Activated CD8-positive, alpha-beta T cell treated with anti-CD3 and anti-CD28 coated beads for 36 hours (primary cell): ENCODE measurements at regions not wholly inside any gene's neighbourhood (a gene's known extent, or its start where the extent isn't known, plus 50 kb on each side); places are given as distances from the start of the nearest gene placed in this dataset.

ENCODE experiments used
- ATAC-seq: fragments of 200-7000 bp; cut with Tn5 transposase; one replicate; pipeline ENCODE4 v1.10.0; 2021; ENCODE audit warnings: mild to moderate bottlenecking, moderate library complexity
- CTCF ChIA-PET: fragments of 350-600 bp; sonication (Branson Sonifier 250); formaldehyde crosslinking; loops from one replicate; lab custom pipeline; 2021; ENCODE audit warnings: antibody characterized with exemption; lab: Charles Lee
- POLR2A ChIA-PET: fragments of 350-600 bp; sonication (Branson Sonifier 250); formaldehyde crosslinking; loops from one replicate; lab custom pipeline; 2021; ENCODE audit warnings: antibody characterized with exemption; lab: Charles Lee
- DNase-seq: peaks from one replicate; pipeline ENCODE4 v3.0.0-alpha.2; 2020
- H3K27ac Mint-ChIP-seq: one replicate; pipeline ENCODE4 v1.8.0; 2021; ENCODE audit warnings: mild to moderate bottlenecking, mixed read lengths
- H3K27me3 Mint-ChIP-seq: one replicate; pipeline ENCODE4 v1.8.0; 2021; ENCODE audit warnings: mixed read lengths
- H3K36me3 Mint-ChIP-seq: one replicate; pipeline ENCODE4 v1.8.0; 2021; ENCODE audit warnings: low read depth, mixed read lengths
- H3K4me1 Mint-ChIP-seq: one replicate; pipeline ENCODE4 v1.8.0; 2021; ENCODE audit warnings: low read depth, mixed read lengths
- H3K4me3 Mint-ChIP-seq: one replicate; pipeline ENCODE4 v1.8.0; 2021; ENCODE audit warnings: mild to moderate bottlenecking, moderate library complexity, mixed read lengths
- H3K9me3 Mint-ChIP-seq: one replicate; pipeline ENCODE4 v1.8.0; 2021; ENCODE audit warnings: mixed read lengths
- intact Hi-C: fragments of 100-400 bp; cut with micrococcal nuclease; formaldehyde crosslinking; loops from one replicate; pipeline ENCODE4 v1.10.0; 2022
- TF ChIP-seq, protein P1 (sequence below): fragments of 200-600 bp; IDR thresholded peaks from one replicate; pipeline ENCODE4 v1.8.0; 2022; ENCODE audit warnings: antibody characterized with exemption, mild to moderate bottlenecking

DNA sequence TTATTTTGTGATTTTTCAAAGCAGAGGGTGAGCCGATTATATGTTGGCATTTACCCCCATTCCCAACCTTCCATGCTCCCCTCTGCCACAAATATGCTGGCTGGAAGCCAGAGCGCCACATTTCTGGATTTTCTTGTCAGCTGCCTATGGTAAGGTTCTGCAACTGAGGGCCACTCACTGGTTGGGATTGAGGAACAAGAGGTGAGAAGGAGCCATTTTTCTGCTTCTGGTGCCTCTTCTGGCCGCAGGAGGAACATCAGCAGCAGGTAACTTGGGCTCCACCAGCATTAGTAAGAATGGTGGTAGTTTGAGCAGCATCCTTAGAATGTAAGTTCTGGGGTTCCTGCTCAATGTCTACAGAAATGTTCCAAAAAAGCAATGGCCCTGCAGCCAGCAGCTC lies 159.5 kb upstream of the MAST4 start:
- no peak overlapping the region for H3K4me3 Mint-ChIP-seq
- H3K9me3 Mint-ChIP-seq: peaks cover 2% of the 10 kb centered on the region
- no peak for ATAC-seq
- CTCF ChIA-PET: no interaction called here
- H3K27ac Mint-ChIP-seq: no peak overlapping the region
- POLR2A ChIA-PET: no interaction called here
- H3K4me1 Mint-ChIP-seq: peaks cover 3% of the 10 kb centered on the region
- TF ChIP-seq, protein P1, sequence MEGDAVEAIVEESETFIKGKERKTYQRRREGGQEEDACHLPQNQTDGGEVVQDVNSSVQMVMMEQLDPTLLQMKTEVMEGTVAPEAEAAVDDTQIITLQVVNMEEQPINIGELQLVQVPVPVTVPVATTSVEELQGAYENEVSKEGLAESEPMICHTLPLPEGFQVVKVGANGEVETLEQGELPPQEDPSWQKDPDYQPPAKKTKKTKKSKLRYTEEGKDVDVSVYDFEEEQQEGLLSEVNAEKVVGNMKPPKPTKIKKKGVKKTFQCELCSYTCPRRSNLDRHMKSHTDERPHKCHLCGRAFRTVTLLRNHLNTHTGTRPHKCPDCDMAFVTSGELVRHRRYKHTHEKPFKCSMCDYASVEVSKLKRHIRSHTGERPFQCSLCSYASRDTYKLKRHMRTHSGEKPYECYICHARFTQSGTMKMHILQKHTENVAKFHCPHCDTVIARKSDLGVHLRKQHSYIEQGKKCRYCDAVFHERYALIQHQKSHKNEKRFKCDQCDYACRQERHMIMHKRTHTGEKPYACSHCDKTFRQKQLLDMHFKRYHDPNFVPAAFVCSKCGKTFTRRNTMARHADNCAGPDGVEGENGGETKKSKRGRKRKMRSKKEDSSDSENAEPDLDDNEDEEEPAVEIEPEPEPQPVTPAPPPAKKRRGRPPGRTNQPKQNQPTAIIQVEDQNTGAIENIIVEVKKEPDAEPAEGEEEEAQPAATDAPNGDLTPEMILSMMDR: no peak
- intact Hi-C loops: no loop called here
- no peaks in the 10 kb centered on the region for H3K36me3 Mint-ChIP-seq
- H3K27me3 Mint-ChIP-seq: peaks cover 1% of the 10 kb centered on the region
- DNase-seq: peak; percentile 2

DNA sequence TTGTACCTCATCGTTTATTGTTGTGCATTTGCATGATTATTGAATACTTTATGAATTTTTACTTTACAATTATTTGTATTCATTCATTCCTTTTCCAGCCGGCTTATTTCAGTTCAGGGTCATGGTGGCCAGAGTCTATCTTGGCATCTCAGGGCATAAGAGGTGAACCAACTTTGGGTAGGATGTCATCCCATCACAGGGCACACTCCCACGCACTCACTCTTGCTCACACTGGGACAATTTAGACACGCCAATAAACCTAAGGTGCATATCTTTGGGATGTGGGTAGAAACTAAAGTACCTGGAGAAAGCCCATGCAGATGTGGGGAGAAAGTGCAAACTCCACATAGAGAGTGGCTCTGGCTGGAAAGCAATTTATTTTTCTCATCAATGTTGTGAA lies 158.1 kb upstream of the MAST4 start:
- CTCF ChIA-PET: interaction anchor here (0.7 kb wide), 1 partner anchor 100 kb away, joined by 4 read pairs; no protein-coding TSS in a partner anchor
- DNase-seq: no peak
- Mint-ChIP-seq H3K27me3 (no peaks in the 10 kb centered on the region), H3K4me1 (peaks cover 3% of the 10 kb centered on the region), H3K9me3 (no peaks in the 10 kb centered on the region), H3K27ac (no peak overlapping the region), H3K36me3 (no peaks in the 10 kb centered on the region), H3K4me3 (no peak overlapping the region)
- intact Hi-C loops: no loop called here
- no peak for ATAC-seq
- POLR2A ChIA-PET: interaction anchor here (0.6 kb wide), 1 partner anchor 1594 kb away, joined by 3 read pairs; no protein-coding TSS in a partner anchor
- TF ChIP-seq, protein P1: no peak

DNA sequence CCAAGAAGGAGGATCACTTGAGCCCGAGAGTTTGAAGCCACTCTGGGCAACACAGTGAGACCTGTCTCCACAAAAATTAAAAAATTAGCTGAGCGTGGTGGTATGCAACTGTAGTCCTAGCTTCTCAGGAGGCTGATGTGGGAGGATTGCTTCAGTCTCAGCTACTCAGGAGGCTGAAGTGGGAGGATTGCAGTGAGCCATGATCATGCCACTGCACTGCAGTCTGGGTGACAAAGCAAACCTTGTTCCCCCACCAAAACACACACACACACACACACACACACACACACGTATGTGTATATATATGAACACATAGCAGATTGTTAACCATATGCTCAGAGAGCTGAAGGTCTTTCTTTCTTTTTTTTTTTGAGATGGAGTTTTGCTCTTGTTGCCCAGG lies 157.5 kb upstream of the MAST4 start:
- H3K9me3 Mint-ChIP-seq: no peaks in the 10 kb centered on the region
- peaks cover 3% of the 10 kb centered on the region for H3K4me1 Mint-ChIP-seq
- no peak overlapping the region for H3K27ac Mint-ChIP-seq
- no peaks in the 10 kb centered on the region for H3K27me3 Mint-ChIP-seq
- TF ChIP-seq, protein P1: no peak
- H3K4me3 Mint-ChIP-seq: no peak overlapping the region
- H3K36me3 Mint-ChIP-seq: no peaks in the 10 kb centered on the region
- intact Hi-C loops: no loop called here
- DNase-seq (no peak), ATAC-seq (no peak)
- ChIA-PET CTCF (interaction anchor here (0.7 kb wide), 1 partner anchor 101 kb away, joined by 4 read pairs; no protein-coding TSS in a partner anchor), POLR2A (interaction anchor here (0.6 kb wide), 1 partner anchor 1593 kb away, joined by 3 read pairs; no protein-coding TSS in a partner anchor)

DNA sequence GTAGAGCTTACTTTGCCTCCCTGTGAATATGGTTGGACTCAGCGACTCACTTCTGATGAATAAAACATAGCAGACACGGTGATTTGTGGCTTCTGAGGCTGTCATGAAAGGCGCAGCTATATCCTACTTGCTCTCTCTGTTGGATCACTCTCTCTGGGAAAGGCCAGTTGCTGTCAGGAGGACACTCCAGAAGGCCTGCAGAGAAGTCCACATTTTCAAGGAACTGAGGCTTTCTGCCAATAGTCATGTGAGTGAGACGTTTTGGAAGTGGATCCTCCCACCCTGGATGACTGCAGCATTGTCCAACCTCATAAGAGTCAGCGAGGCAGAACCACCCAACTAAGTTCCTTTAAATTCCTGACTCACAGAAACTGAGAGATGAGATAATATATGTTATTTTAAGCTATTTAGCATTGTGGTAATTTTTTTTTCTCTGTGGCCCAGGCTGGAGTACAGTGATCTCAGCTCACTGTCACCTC lies 156.0 kb upstream of the MAST4 start:
- ATAC-seq (peak; percentile 95), DNase-seq (peak; percentile 36)
- H3K27me3 Mint-ChIP-seq: no peaks in the 10 kb centered on the region
- ChIA-PET POLR2A (no interaction called here), CTCF (interaction anchor here (1.1 to 2.0 kb wide), 3 partner anchors 18 to 134 kb away, joined by 4 to 7 read pairs (median 4); no protein-coding TSS in a partner anchor)
- intact Hi-C loops: no loop called here
- H3K27ac Mint-ChIP-seq: no peak overlapping the region
- H3K9me3 Mint-ChIP-seq: no peaks in the 10 kb centered on the region
- no peak overlapping the region for H3K4me3 Mint-ChIP-seq
- H3K36me3 Mint-ChIP-seq: no peaks in the 10 kb centered on the region
- H3K4me1 Mint-ChIP-seq: peaks cover 3% of the 10 kb centered on the region
- TF ChIP-seq, protein P1: no peak

DNA sequence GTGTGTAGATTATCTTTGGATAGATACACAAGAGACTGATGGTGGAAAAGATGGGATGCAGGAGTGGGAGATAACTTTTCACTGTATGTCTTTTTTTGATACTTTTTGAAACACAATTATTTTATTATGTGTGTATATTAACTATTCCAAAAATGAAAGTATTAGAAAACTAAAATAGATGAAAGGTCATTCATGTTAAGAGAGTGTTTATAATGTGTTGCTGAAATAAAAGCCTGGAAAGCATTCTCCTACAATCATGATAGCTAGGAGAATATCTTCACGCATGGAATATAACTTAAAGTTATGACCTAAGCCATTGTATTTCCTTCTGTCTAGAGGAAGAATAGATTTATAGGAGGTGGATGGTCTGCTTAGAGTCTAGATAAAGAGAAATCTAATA lies 154.8 kb upstream of the MAST4 start:
- H3K27ac Mint-ChIP-seq: no peak overlapping the region
- no peaks in the 10 kb centered on the region for H3K27me3 Mint-ChIP-seq
- DNase-seq: no peak
- intact Hi-C loops: no loop called here
- CTCF ChIA-PET: no interaction called here
- H3K36me3 Mint-ChIP-seq: no peaks in the 10 kb centered on the region
- H3K4me1 Mint-ChIP-seq: peaks cover 3% of the 10 kb centered on the region
- H3K9me3 Mint-ChIP-seq: no peaks in the 10 kb centered on the region
- ATAC-seq: no peak
- POLR2A ChIA-PET: no interaction called here
- H3K4me3 Mint-ChIP-seq: no peak overlapping the region
- TF ChIP-seq, protein P1: no peak
